ENCODE measurements at regions not wholly inside any gene's neighbourhood (a gene's known extent, or its start where the extent isn't known, plus 50 kb on each side); places are given as distances from the start of the nearest gene placed in this dataset.

DNA sequence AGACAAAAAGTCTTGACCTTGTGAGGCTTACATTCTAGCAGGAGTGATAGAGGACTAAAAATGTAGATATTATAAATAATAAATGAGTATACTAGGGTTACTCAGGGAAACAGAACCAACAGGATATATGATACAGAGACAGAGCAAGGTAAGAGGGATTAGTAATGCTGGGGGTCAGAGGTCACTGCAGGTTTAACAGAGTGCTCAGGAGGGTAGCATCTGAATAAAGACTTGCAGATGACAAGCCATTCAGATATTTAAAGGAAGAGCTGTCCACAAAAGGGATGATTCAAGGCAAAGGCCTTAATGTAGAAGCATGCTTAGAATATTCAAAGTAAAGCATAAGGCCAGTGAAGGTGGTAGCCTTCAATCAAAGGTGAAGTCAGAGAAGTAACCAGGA is 65.6 kb upstream of the SEMA6A start:
- ATAC-seq = no peak
- DNase-seq (ENCODE audit: missing footprints) = no peak
- intact Hi-C loops (cut with DNase I) = no loop called here

DNA sequence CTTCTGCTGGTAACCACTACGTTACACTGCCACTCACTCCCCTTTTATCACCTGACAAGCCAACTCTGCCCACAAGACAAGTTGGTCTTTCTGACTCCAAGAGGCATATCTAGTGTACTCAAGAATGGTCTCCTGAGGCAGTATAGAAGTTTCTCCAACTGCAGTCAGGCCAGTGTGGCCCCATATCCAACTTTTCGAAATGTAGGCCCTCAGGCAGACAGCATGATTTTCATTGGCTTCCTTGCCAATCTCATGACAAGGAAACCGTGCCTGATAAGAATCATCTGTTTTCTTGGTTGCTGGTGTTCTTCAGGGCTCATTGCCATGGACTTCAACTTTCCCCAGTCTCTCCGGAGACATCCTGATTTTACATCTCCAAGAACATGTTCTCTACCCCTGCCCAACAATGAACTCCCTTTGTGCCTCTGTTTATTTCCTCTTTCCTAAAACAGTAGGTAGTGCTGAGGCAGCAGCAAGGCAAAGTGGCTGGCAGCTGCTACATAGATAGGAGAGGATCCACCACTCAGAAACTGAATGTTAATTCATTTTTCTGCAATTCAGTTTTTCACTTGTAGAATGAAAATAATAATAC is 62.6 kb upstream of the SEMA6A start:
- ATAC-seq (peak; percentile 91), DNase-seq (ENCODE audit: missing footprints) (no peak)
- intact Hi-C loops (cut with DNase I) = no loop called here

DNA sequence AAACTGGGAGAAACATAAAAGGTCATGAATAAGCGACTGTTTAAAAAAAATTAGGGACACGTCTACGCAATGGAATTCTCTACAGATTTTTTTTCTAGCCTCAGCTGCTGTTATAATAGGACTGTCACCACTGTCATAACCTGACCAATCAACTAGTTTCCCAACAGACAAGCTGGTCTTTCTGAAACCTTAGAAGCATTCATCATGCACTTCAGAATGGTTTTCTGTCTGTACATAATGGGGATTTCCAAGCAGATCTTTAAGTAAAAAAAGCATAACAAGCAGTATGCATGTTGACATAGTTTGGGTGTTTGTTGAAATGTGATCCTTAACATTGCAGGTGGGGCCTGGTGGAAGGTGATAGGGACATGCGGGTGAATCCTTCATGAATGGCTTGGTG is 58.3 kb upstream of the SEMA6A start:
- DNase-seq (ENCODE audit: missing footprints) (no peak), ATAC-seq (no peak)
- intact Hi-C loops (cut with DNase I) = no loop called here

GRCh38 chr5:116631147-116631546 is 56.5 kb upstream of the SEMA6A start:
- intact Hi-C loops (cut with DNase I) = no loop called here
- ATAC-seq (no peak), DNase-seq (ENCODE audit: missing footprints) (no peak)

DNA sequence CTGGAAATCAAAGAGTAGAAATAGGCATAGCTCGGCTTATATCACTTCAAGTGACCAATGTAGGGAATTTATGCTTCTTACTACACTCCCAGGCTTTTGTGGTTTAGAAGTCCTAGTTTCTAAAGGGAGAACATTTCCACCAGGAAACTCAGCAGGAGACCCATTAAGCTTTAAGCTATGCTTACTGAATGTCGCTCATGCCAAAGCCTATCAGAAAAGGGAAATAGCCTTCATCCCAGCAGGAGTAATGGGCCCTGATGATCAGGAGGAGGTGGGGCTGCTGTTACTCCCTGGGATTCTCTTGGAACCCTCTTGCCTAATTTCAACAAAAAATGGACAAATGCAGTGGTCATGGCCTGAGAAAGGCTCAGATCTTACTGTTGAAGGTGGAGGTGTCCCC is 54.5 kb upstream of the SEMA6A start:
- ATAC-seq (no peak), DNase-seq (ENCODE audit: missing footprints) (no peak)
- intact Hi-C loops (cut with DNase I) = no loop called here

DNA sequence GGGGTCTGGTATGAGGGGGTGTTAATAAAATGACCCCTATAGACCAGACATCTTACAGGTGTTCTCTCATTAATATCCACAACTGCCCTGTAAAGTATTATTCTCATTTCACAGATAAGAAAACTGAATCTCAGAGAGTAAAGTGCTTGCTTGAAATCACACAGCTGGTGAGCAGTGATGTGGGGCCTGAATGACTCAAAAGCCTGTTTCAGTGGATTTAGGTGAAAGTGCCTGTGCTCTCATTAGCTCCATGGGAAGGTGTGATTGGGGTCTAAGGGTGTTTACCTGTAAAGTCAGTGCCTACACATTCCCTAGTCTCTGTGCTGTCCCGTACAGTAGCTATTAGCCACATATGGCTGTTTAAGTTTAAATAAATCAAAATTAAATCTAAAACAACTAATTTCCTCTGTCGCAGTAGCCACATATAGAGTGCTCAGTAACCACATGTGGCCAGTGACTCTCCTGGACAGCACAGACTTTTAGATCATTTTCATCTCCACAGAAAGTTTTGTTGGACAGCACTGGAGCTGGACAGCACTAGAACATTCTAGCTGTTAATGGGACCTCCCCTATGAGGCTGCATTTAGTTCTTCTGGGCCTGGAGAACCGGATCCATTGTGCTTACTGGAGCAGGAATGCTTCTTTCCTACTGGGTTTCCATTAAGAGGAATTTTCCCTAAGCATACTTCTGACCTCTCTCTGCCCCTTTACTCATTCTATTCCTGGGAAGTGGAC is 52.5 kb upstream of the SEMA6A start:
- intact Hi-C loops (cut with DNase I) = no loop called here
- ATAC-seq = no peak
- DNase-seq (ENCODE audit: missing footprints) = no peak

- ATAC-seq (peak; percentile 92), DNase-seq (ENCODE audit: missing footprints) (peak; percentile 70)
- intact Hi-C loops (cut with DNase I) = no loop called here
Measured at GRCh38 chr5:116626272-116626723, 51.7 kb upstream of the SEMA6A start.
